Activated naive CD8-positive, alpha-beta T cell treated with anti-CD3 and anti-CD28 coated beads, Interleukin-2, amount 10 ng/mL, durations not matched to agents 7 days and 5 days (primary cell): ENCODE measurements at regions not wholly inside any gene's neighbourhood (a gene's known extent, or its start where the extent isn't known, plus 50 kb on each side); places are given as distances from the start of the nearest gene placed in this dataset.
"Not testable (repeated sequence)": the region's sequence is repeated elsewhere in the genome, so short reads cannot be mapped to it uniquely, and the experiment has no call there.

Experiments
- ATAC-seq: fragments of 150-1000 bp; cut with Tn5 transposase; one replicate; pipeline ENCODE4 v1.10.0; 2021; ENCODE audit warnings: low read depth, moderate library complexity
- POLR2A ChIA-PET: fragments of 350-600 bp; sonication (Branson Sonifier 250); formaldehyde crosslinking; loops from one replicate; lab custom pipeline; 2021; ENCODE audit warnings: antibody characterized with exemption; lab: Charles Lee
- DNase-seq: peaks from one replicate; pipeline ENCODE4 v3.0.0; 2021
- H3K27ac Mint-ChIP-seq: one replicate; pipeline ENCODE4 v1.8.0; 2022; ENCODE audit warnings: mild to moderate bottlenecking, mixed read lengths
- H3K27me3 Mint-ChIP-seq: one replicate; pipeline ENCODE4 v1.8.0; 2022; ENCODE audit warnings: mild to moderate bottlenecking, moderate library complexity, mixed read lengths
- H3K36me3 Mint-ChIP-seq: one replicate; pipeline ENCODE4 v1.8.0; 2021; ENCODE audit warnings: mild to moderate bottlenecking, mixed read lengths
- H3K4me1 Mint-ChIP-seq: one replicate; pipeline ENCODE4 v1.8.0; 2021; ENCODE audit warnings: mixed read lengths
- H3K4me3 Mint-ChIP-seq: one replicate; pipeline ENCODE4 v1.8.0; 2022; ENCODE audit warnings: mild to moderate bottlenecking, moderate library complexity, mixed read lengths
- H3K9me3 Mint-ChIP-seq: one replicate; pipeline ENCODE4 v1.8.0; 2021; ENCODE audit warnings: mixed read lengths

DNA sequence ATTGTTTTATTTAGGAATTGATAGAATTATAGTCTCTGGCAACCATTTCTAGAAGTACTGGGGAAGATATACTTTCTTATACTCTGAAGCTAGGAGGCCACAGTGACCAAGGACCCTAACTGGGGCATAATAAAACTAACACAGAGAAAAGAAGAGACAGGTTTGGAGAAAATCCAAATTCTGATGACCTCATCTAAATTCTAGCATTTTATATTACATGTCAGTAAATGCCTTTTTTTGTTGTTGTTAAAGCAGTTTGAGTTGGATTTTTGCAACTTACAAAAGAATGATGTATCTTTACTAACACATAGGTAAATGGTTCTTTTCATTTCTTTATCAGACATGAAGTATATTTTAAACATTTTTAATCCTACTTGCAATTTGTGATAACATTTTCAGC lies 933.3 kb downstream of the TMTC2 start:
- Mint-ChIP-seq H3K27ac (no peak overlapping the region), H3K36me3 (no peaks in the 10 kb centered on the region), H3K9me3 (no peaks in the 10 kb centered on the region), H3K27me3 (no peaks in the 10 kb centered on the region), H3K4me3 (no peak overlapping the region), H3K4me1 (no peaks in the 10 kb centered on the region)
- no peak for DNase-seq
- no peak for ATAC-seq
- POLR2A ChIA-PET = no interaction called here

DNA sequence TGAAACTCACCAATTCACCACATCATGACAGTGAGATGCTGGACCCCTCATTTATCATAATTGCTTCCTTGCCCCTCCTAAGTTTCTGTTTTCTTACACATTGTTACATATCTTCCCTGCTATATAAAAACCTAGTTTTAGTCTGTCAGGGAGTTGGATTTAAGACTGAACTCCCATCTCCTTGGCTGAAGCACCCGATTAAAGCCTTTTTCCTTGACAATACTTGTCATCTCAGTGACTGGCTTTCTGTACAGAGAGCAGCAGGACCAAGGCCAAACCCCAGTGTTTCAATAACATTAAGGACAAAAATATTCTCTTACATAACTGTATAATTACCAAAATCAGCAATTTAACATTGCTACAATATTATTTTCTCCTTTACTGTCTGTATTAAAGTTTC lies 928.4 kb downstream of the TMTC2 start:
- Mint-ChIP-seq H3K27ac (no peak overlapping the region), H3K4me1 (no peaks in the 10 kb centered on the region), H3K27me3 (no peaks in the 10 kb centered on the region), H3K36me3 (no peaks in the 10 kb centered on the region), H3K9me3 (peaks cover 7% of the 10 kb centered on the region), H3K4me3 (no peak overlapping the region)
- POLR2A ChIA-PET = no interaction called here
- no peak for DNase-seq
- no peak for ATAC-seq

DNA sequence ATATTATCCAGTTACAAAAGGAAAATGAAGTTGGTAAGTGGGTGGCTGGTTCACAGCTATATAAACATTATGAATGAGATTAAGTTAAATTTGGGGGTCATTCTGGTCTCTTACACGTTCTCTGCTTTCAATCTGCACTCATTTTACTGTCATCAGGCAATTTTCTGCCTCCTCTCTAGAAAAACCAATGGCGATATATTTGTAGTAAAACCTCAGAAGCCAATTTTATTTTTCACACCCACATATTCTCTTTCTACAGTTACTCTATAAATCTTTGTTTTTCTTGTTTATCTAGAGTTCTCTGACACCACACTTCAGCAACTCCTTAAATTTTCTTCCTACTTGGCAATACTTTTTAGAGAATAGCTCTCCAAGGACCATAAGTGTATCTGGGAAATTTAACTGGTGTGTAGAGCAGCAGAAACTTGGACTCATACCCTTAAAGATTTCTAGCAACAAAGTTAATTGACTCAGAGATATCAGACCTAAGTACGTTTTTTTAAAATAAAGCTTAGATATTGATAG lies 926.9 kb downstream of the TMTC2 start:
- DNase-seq = no peak

DNA sequence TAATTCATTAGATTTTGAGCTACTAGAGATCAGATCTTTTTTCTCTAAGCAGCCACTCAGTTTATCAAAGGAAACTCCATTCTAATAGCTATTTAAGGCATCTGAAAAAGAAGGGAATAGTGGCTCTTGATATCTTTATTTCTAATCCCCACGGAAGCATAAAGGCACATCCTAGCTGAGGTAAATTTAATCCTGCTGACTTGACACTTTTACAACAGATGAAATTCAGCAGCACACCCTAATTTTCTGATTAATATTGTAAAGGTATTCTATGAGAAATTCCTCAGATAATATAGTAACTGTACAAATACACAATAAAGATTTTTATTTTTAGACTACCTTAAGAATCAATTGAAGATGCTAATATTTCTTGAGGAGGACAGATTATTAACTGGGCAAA lies 916.4 kb downstream of the TMTC2 start:
- Mint-ChIP-seq H3K9me3 (peaks cover 16% of the 10 kb centered on the region), H3K27ac (no peak overlapping the region), H3K27me3 (no peaks in the 10 kb centered on the region), H3K36me3 (no peaks in the 10 kb centered on the region), H3K4me3 (no peak overlapping the region), H3K4me1 (no peaks in the 10 kb centered on the region)
- ATAC-seq (no peak), DNase-seq (no peak)
- POLR2A ChIA-PET = no interaction called here

More for the DNA sequence above, 926.9 kb downstream of the TMTC2 start:
- H3K9me3 Mint-ChIP-seq = peaks cover 8% of the 10 kb centered on the region
- no peak overlapping the region for H3K4me3 Mint-ChIP-seq
- no peak for ATAC-seq
- H3K36me3 Mint-ChIP-seq = no peaks in the 10 kb centered on the region
- H3K27me3 Mint-ChIP-seq = no peaks in the 10 kb centered on the region
- H3K27ac Mint-ChIP-seq = no peak overlapping the region
- POLR2A ChIA-PET = no interaction called here
- no peaks in the 10 kb centered on the region for H3K4me1 Mint-ChIP-seq

DNA sequence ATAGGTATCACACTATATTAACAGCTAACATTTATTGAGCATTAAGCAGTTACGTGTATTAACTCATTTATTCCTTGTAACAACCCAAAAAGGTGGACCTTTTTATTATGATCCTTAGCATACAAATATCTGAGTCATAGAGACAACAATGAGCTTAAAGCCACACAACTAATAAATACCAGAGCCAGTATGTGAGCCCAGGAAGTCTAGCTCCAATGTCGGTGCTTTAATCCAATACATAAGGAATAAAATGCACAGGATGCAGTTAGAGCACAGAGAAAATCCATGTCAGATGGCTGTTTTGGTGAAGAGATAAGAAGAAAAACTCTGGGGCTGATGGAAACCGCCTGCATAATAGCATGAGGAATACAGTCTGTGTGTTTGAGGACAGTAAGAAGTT lies 888.6 kb downstream of the TMTC2 start:
- ATAC-seq (no peak), DNase-seq (no peak)
- no peaks in the 10 kb centered on the region for H3K36me3 Mint-ChIP-seq
- no peaks in the 10 kb centered on the region for H3K4me1 Mint-ChIP-seq
- no peak overlapping the region for H3K27ac Mint-ChIP-seq
- H3K4me3 Mint-ChIP-seq = no peak overlapping the region
- POLR2A ChIA-PET = no interaction called here
- no peaks in the 10 kb centered on the region for H3K27me3 Mint-ChIP-seq
- H3K9me3 Mint-ChIP-seq = peaks cover 3% of the 10 kb centered on the region

DNA sequence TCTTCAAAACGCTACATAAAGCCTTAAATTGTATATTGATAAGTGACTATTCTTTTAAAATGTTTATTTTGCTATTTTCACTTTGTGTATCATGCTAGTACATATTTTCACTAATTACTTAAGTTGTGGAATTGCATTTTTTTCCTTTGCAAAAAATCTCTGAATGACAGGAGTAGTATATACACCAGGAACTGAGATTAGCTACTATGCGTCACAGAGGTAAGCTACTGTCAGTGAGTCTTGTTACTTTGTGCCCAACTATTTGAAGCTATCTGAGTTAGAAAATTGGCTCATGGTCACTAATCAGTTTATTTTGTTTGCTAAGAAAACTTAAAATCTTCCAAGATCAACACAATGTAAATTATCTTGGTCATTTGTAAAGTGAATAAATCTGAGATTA lies 887.4 kb downstream of the TMTC2 start:
- Mint-ChIP-seq H3K36me3 (no peaks in the 10 kb centered on the region), H3K4me1 (no peaks in the 10 kb centered on the region), H3K9me3 (peaks cover 3% of the 10 kb centered on the region), H3K27me3 (no peaks in the 10 kb centered on the region), H3K27ac (no peak overlapping the region), H3K4me3 (no peak overlapping the region)
- ATAC-seq (no peak), DNase-seq (no peak)
- POLR2A ChIA-PET = no interaction called here

DNA sequence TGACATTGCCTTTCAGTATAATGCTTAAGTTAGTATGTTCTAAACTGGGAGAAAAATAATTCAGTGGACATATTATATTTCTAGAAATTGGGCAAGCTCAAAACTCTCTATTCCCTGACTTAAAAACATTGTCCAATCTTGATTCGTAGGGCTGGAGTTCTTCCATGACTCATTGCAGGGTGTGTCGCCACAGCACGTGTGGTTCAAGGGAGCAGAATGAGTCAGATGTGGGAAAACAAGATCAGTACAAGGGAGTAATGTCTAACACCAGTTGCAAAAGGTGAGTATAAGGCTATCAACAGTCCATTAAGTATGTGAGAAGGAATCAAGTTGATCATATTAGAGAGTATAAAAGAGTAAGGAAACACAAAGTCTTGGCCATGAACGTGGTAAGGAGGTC lies 887.0 kb downstream of the TMTC2 start:
- peaks cover 3% of the 10 kb centered on the region for H3K9me3 Mint-ChIP-seq
- no peaks in the 10 kb centered on the region for H3K36me3 Mint-ChIP-seq
- no peaks in the 10 kb centered on the region for H3K27me3 Mint-ChIP-seq
- POLR2A ChIA-PET = no interaction called here
- no peak overlapping the region for H3K4me3 Mint-ChIP-seq
- no peak overlapping the region for H3K27ac Mint-ChIP-seq
- ATAC-seq = no peak
- H3K4me1 Mint-ChIP-seq = no peaks in the 10 kb centered on the region
- DNase-seq = no peak

DNA sequence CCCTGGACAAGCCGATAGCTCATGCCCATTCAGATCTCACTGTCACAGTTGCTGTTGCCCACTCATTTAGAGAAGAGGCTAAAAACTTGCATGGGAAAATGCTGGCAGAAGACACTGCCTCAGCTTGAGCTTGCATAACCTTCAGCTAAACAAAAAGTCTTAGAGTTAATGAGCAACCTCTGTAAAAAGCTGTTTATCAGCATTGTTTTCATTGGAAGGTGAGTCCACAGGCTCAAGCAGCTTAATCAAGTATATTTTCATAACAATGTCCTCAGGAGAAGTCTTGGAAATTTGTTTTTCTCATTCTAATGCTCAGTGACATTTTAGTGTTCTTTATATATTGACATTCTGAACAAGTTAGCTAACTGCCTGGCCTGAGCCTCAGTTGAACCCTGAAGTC lies 872.9 kb downstream of the TMTC2 start:
- peaks cover 8% of the 10 kb centered on the region for H3K9me3 Mint-ChIP-seq
- ATAC-seq = no peak
- POLR2A ChIA-PET = no interaction called here
- no peak overlapping the region for H3K27ac Mint-ChIP-seq
- no peaks in the 10 kb centered on the region for H3K4me1 Mint-ChIP-seq
- no peaks in the 10 kb centered on the region for H3K27me3 Mint-ChIP-seq
- DNase-seq = no peak
- no peak overlapping the region for H3K4me3 Mint-ChIP-seq
- H3K36me3 Mint-ChIP-seq = no peaks in the 10 kb centered on the region

DNA sequence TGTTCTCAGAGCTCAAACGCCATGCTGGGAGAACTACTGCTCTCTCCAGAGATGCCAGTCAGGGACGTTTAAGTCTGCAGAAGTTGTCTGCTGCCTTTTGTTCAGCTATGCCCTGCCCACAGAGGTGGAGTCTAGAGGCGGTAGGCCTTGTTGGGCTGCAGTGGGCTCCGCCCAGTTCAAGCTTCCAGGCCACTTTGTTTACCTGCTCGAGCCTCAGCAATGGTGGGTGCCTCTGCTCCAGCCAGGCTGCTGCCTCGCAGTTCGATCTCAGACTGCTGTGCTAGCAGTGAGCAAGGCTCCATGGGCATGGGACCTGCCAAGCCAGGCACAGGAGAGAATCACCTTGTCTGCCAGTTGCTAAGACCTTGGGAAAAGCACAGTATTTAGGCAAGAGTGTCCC lies 869.3 kb downstream of the TMTC2 start:
- H3K36me3 Mint-ChIP-seq, H3K27me3 Mint-ChIP-seq, POLR2A ChIA-PET, H3K4me1 Mint-ChIP-seq, H3K27ac Mint-ChIP-seq, ATAC-seq, H3K4me3 Mint-ChIP-seq, DNase-seq: not testable (repeated sequence)
- H3K9me3 Mint-ChIP-seq = peaks cover 11% of the 10 kb centered on the region

DNA sequence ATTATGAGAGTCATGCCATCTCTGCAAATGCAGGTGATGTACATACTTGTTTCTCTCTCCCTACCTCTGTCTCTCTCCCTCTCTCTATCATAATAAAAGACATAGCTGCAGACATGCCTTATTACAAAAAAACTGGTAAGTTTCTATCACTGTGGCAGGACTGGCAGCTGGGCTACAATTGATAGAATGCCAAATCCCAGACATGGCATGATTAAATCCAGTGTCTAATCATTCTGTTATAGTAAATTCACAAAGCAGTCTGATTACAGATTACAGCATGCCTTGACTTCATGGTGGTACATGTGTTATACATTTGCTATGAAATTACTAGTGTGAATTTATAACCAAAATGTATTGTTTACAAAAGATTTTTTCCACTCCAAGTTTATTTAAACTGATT lies 854.7 kb downstream of the TMTC2 start:
- POLR2A ChIA-PET = no interaction called here
- H3K36me3 Mint-ChIP-seq = no peaks in the 10 kb centered on the region
- H3K27me3 Mint-ChIP-seq = no peaks in the 10 kb centered on the region
- H3K4me1 Mint-ChIP-seq = no peaks in the 10 kb centered on the region
- no peak for ATAC-seq
- no peak for DNase-seq
- no peak overlapping the region for H3K4me3 Mint-ChIP-seq
- peaks cover 1% of the 10 kb centered on the region for H3K9me3 Mint-ChIP-seq
- H3K27ac Mint-ChIP-seq = no peak overlapping the region

DNA sequence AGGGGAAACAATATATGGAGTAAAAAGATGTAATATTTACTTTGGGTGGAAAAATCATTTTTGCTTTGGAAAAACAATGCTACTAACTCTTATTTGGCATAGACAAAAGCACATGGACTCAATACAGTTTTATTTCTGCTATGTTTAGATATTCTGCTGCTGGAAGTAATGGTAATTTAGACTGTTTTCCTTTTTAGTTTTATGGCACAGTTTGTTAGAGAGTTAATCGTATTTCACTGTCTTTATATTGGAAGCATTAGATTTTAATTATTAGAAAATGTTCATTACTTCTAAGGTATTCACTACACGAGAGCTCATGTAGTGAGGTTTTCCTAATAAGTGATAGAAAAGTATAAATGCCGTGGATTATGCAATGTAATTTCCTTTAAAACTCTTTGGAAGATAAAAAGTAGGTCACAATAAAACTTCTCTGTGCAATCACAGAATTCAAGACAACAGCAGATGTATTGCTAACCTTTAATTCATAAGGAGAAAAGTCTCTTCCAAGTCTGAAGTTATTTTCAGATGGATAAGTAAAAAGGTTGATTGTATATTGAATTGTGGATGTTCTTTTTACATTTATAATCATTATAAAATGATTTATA lies 851.8 kb downstream of the TMTC2 start:
- POLR2A ChIA-PET = no interaction called here

DNA sequence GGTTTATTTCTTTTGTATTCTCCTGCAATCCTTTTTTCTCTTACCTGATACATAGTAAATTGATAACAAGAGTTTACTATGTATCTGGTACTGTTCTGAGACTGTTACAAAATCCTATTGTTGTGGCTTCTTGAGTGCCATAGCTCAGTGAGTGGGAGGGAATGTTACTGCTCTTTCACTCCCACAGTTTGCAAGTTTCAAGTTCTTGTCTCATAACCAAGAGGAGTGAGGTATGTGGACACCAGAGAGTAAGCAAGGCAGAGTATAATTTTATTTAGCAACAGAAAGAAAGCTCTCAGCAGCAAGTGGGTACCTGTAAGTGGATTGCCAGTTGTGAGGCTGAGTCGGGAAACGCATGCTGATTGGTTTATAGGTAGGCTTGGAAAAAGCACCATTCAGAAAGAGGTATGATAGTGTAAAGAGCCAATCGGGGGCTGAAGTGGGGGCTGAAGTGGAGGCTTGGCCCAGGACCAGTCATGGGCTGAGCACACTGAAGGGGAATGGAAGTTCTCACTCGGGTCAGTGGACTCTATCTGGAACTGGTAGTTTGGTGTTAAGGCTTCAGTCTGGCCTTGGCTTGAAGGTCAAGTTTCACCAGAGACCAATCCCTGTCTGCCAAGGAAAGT lies 850.8 kb downstream of the TMTC2 start:
- no peaks in the 10 kb centered on the region for H3K9me3 Mint-ChIP-seq
- POLR2A ChIA-PET = no interaction called here
- DNase-seq = no peak
- H3K4me3 Mint-ChIP-seq = no peak overlapping the region
- ATAC-seq = no peak
- no peaks in the 10 kb centered on the region for H3K27me3 Mint-ChIP-seq
- no peak overlapping the region for H3K27ac Mint-ChIP-seq
- H3K36me3 Mint-ChIP-seq = no peaks in the 10 kb centered on the region
- no peaks in the 10 kb centered on the region for H3K4me1 Mint-ChIP-seq

More for the DNA sequence above, 851.8 kb downstream of the TMTC2 start:
- DNase-seq = no peak
- Mint-ChIP-seq H3K4me1 (no peaks in the 10 kb centered on the region), H3K36me3 (no peaks in the 10 kb centered on the region), H3K27me3 (no peaks in the 10 kb centered on the region), H3K9me3 (no peaks in the 10 kb centered on the region), H3K27ac (no peak overlapping the region), H3K4me3 (no peak overlapping the region)
- ATAC-seq = no peak

DNA sequence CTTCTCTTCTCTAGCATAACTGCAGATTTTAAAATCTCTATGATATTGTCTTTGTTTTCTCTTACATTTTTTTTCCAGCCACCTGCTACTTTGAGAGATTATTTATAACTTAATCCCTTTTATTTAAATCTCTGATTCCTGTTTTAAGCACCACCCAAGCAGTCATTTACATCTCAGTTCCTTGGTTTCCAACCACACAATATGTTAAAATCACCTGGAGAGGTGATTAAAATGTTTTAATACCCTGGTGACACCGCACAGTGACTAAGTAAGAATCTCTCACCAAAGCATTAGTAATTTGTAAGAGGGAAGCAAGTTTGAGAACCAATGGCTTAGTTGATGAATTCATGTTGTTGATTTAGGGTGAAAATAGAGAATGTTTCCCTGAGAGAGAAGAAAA lies 849.8 kb downstream of the TMTC2 start:
- Mint-ChIP-seq H3K27me3 (no peaks in the 10 kb centered on the region), H3K27ac (no peak overlapping the region)
- no peak for ATAC-seq

DNA sequence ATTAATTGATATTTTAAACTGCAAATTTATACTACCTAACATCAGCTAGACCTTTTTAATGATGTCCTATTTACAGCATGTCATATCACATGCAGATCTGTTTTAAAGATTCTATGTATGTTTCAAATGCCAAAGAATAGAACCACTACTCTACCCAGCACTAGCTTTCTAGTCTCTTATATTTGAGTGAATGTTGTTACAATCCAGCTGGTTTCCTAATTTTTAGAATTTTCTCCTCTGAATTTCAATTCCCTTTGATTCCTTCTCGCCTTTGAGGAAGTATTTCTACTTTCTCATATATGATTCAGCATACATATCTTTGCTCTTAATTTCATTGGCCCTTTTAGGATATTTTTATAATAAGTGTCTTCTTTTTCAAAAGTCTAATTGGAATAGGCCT lies 841.9 kb downstream of the TMTC2 start:
- Mint-ChIP-seq H3K4me1 (no peaks in the 10 kb centered on the region), H3K9me3 (no peaks in the 10 kb centered on the region), H3K4me3 (no peak overlapping the region), H3K36me3 (no peaks in the 10 kb centered on the region), H3K27me3 (no peaks in the 10 kb centered on the region), H3K27ac (no peak overlapping the region)
- DNase-seq (no peak), ATAC-seq (no peak)
- POLR2A ChIA-PET = no interaction called here

More for the DNA sequence above, 849.8 kb downstream of the TMTC2 start:
- POLR2A ChIA-PET = no interaction called here
- no peaks in the 10 kb centered on the region for H3K9me3 Mint-ChIP-seq
- H3K4me1 Mint-ChIP-seq = no peaks in the 10 kb centered on the region
- no peak overlapping the region for H3K4me3 Mint-ChIP-seq
- no peak for DNase-seq
- no peaks in the 10 kb centered on the region for H3K36me3 Mint-ChIP-seq
